GM10248 (cell line): ENCODE measurements at regions not wholly inside any gene's neighbourhood (a gene's known extent, or its start where the extent isn't known, plus 50 kb on each side); places are given as distances from the start of the nearest gene placed in this dataset.

Experiments used
- CTCF ChIA-PET: fragments of 300-600 bp; sonication (Branson Sonifier 250); formaldehyde crosslinking; extraction: SDS; loops from one replicate; lab custom pipeline; 2021; ENCODE audit warnings: antibody characterized with exemption; lab: Yijun Ruan, JAX
- POLR2A ChIA-PET: fragments of 350-650 bp; sonication (Branson Sonifier 250); formaldehyde crosslinking; extraction: SDS; loops from one replicate; lab custom pipeline; 2020; ENCODE audit warnings: antibody characterized with exemption; lab: Yijun Ruan, JAX
- DNase-seq: peaks from one replicate; pipeline ENCODE4 v3.0.0; 2012; ENCODE audit errors: extremely low spot score
- TF ChIP-seq, protein P1 (sequence below): IDR thresholded peaks from 2 replicates; pipeline ENCODE4 v1.5.1; 2012; ENCODE audit warnings: mild to moderate bottlenecking, low read depth; ENCODE audit errors: extremely low read depth, missing control alignments, control extremely low read depth

DNA sequence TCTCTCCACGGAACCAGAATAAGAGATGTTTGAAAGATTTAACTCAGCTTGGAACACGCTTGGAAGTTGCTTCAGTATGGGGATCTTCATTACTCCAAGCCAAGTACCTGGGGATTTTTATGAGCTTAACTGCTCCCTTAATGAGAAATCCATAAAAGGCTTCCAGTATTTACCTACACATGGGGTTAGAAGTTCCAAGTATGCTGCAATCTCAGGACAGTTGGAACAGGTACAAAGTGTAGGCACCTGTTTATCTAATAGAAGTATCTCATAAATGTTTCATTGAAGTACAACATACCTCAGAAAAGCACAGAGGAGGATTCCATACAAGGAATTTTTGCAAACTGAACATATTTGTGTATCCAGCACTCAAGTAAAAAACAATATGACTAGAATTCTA lies 161.6 kb upstream of the PIRT start:
- ChIA-PET CTCF (interaction anchor here (0.6 kb wide), 1 partner anchor 164 kb away, joined by 3 read pairs; no protein-coding TSS in a partner anchor), POLR2A (no interaction called here)
- TF ChIP-seq, protein P1, sequence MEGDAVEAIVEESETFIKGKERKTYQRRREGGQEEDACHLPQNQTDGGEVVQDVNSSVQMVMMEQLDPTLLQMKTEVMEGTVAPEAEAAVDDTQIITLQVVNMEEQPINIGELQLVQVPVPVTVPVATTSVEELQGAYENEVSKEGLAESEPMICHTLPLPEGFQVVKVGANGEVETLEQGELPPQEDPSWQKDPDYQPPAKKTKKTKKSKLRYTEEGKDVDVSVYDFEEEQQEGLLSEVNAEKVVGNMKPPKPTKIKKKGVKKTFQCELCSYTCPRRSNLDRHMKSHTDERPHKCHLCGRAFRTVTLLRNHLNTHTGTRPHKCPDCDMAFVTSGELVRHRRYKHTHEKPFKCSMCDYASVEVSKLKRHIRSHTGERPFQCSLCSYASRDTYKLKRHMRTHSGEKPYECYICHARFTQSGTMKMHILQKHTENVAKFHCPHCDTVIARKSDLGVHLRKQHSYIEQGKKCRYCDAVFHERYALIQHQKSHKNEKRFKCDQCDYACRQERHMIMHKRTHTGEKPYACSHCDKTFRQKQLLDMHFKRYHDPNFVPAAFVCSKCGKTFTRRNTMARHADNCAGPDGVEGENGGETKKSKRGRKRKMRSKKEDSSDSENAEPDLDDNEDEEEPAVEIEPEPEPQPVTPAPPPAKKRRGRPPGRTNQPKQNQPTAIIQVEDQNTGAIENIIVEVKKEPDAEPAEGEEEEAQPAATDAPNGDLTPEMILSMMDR = no peak
- DNase-seq = no peak

DNA sequence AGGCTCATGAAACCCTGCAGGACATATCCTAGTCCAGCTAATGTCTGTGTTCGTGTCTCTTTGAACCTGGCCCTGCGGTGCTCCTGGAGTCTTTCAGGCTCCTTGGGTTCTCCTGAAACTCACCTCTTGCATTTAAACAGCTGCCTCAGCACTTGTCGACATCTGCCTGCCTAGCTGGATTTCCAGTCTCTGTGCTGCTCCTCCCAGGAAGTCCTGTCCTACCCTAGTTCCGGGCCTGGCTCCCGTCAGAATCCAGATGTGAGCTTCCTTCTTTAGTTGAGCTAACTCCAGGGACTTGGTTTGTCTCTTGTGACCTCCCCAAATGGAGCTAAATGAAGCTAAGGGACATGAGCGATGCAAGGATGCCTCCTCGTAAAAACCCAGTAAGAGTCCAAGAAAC lies 155.2 kb upstream of the PIRT start:
- ChIA-PET CTCF (interaction anchor here (1.0 kb wide), 1 partner anchor 26 kb away, joined by 3 read pairs; no protein-coding TSS in a partner anchor), POLR2A (no interaction called here)
- TF ChIP-seq, protein P1 = no peak
- no peak for DNase-seq

DNA sequence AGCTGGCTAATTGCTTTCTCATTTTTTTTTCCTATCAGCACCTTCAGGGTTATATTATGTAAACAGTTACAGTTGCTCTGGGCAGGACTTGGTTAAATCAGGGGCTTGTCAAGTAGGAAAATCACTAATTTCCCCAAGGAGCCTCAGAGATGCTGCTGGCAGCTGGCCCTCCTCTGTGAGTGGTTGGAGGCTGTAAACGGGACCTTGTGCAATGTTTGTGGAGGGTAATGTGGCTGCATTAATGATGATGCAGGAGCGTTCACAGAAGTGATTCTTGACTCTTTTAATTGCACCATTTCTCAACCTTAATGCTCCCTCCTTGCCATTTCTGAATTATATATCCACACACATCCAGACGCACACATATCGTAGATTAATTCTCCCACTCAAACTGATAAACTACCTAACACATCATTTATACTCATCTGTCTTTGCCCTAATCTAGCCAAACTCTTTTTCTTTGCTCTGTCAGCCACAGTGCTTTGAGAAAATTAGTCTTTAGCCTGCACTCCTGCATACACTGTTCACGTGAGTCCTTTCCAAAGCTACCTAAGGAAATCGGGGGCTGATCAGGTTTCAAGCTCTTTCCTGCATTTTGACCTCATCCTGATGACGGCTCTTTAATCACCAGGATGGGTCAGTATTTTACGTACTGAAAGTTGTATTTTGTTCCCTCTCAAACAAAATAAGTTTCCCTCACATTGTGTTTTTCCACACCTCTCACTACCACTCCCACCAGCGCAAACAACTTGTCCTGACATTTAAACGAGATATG lies 154.4 kb upstream of the PIRT start:
- ChIA-PET POLR2A (no interaction called here), CTCF (interaction anchor here (1.0 kb wide), 1 partner anchor 25 kb away, joined by 3 read pairs; no protein-coding TSS in a partner anchor)
- no peak for DNase-seq
- TF ChIP-seq, protein P1 = no peak

DNA sequence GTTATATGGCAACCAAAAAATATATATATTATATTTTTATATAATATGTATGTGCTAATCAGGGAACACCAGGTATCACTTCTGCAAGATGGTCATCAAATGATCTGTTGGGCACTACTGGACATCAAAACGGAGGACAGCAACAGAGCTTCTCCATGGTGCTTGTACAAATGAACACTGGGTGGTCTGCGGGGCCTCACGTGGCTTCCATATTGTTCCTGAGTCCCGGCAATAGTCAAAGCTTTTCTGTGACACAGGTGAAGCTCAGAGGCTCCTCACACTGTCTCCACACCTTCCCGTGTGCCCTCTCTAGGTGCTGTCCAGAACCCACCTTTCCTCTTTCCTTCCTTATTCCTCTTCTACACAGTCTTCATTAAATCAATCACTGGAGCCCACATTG lies 149.9 kb upstream of the PIRT start:
- TF ChIP-seq, protein P1 = no peak
- no peak for DNase-seq
- ChIA-PET POLR2A (no interaction called here), CTCF (no interaction called here)

DNA sequence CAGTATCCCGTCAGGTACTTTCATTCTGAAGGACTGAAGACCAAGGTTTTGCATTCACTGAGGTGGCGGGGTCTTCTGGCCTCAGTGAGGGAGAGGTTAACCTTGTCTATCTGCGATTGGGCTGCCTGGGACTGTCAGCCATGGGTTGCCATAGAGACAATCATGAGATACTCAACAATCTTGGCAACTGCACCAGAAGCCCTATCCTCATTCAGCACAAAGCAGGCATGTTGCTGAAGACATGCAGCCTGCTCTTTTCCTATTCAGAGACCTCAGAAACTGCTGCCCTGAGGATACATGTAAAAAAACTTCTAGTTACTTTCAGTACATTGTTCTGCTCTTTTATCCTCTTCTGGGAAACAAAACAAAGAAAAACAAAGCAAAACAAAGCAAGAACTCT lies 146.3 kb upstream of the PIRT start:
- DNase-seq = no peak
- ChIA-PET POLR2A (no interaction called here), CTCF (no interaction called here)
- TF ChIP-seq, protein P1 = no peak

DNA sequence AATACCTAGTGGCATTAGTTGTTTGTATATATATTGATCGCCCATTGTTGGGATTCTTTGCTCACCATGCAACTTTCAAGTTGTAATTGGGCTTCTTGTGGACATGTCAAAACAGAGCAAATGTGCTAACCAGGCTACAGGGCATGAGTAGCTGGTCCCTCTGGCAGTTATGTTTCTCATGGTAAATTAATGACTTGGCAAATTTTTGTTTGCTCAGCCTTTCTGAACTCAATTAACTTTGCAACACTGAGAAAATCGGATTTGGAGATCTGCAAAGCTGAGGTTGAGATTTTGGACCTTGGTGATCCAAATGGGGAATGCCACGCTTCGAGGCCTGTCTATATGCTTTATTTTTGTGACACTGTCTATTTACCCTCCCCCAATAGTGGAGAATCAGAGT lies 138.5 kb upstream of the PIRT start:
- DNase-seq = no peak
- POLR2A ChIA-PET = no interaction called here
- TF ChIP-seq, protein P1 = no peak
- CTCF ChIA-PET = no interaction called here
